Cardiac fibroblast (primary cell): ENCODE measurements at regions not wholly inside any gene's neighbourhood (a gene's known extent, or its start where the extent isn't known, plus 50 kb on each side); places are given as distances from the start of the nearest gene placed in this dataset.

ENCODE experiments used
- DNase-seq, 2 donors: peaks; one replicate each; pipeline versions ENCODE4 v3.0.0 to v3.0.0-alpha.2; 2010; ENCODE audit warnings: low read depth in 2 of 2
- H3K4me3 ChIP-seq, 2 donors: replicated peaks in 1 of 2; 1 replicate in 1 of 2; 2 replicates in 1 of 2; pipeline ENCODE4 v1.5.1; 2011; ENCODE audit warnings: low read depth in 2 of 2, low read length in 2 of 2, mild to moderate bottlenecking in 2 of 2, moderate library complexity in 1 of 2
- TF ChIP-seq, protein P1 (sequence below): IDR thresholded peaks from one replicate; pipeline ENCODE4 v1.5.1; 2011; ENCODE audit warnings: low read depth, mild to moderate bottlenecking, low read length, inconsistent platforms

DNA sequence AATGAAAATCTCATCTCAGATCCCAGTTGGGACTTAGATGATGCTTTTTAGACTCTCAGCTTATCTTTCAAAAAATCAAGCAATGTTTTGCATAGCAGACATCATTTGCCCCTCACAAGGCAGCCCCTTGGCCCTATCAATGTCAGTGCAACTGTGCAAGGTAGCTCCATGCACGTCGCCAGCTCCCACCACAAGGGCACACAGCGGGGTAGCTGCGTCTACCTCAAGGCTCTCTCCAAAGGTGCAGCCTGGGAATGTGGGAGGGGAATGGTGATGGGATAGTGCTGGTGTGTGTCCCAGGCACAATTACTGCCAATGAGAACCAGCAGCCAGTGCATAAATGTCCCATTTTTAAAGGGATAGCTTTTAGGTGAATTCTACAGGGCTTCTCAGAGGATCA lies 137.5 kb upstream of the SYNDIG1 start:
- H3K4me3 ChIP-seq, result no peak overlapping the region
- TF ChIP-seq, protein P1, sequence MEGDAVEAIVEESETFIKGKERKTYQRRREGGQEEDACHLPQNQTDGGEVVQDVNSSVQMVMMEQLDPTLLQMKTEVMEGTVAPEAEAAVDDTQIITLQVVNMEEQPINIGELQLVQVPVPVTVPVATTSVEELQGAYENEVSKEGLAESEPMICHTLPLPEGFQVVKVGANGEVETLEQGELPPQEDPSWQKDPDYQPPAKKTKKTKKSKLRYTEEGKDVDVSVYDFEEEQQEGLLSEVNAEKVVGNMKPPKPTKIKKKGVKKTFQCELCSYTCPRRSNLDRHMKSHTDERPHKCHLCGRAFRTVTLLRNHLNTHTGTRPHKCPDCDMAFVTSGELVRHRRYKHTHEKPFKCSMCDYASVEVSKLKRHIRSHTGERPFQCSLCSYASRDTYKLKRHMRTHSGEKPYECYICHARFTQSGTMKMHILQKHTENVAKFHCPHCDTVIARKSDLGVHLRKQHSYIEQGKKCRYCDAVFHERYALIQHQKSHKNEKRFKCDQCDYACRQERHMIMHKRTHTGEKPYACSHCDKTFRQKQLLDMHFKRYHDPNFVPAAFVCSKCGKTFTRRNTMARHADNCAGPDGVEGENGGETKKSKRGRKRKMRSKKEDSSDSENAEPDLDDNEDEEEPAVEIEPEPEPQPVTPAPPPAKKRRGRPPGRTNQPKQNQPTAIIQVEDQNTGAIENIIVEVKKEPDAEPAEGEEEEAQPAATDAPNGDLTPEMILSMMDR, result no peak
- no peak for DNase-seq

DNA sequence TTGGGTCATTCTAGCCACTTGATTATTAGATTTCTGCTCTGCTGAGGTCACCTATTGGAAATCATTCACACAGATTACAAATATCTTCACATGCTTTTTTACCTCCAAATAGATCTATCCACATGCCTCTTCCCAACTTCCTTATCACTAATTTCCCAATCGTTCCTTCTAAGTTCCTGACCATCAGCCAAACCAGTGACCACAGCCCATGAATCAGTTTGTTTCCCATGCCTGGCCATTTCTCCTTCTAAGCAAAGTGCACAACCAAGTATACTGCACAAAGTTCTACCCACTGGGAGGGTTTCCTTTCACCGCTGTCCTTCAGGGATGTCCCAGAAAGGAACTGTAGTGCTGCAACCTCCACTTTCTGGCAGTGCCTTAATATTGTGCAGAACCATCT lies 140.5 kb upstream of the SYNDIG1 start:
- no peak for DNase-seq
- TF ChIP-seq, protein P1, result no peak
- H3K4me3 ChIP-seq, result no peak overlapping the region

DNA sequence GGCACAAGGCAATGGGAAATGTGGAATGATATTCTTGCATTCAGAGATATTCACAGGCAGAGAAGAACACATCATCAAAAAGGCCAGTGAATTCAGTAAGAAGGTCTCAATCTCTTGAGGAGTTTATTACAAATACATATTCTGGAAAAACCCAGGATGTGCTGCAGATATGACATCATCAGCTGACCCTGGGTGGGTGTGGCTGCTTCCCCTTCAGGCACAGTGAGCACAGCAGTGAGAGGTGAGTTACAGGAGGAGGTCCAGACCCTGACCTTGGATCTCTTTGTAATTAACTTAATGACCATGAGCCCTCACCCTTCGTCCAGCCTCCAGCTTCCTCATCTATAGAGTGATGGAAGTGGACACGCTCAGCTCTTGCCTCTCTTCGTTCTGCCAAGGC lies 147.5 kb upstream of the SYNDIG1 start:
- TF ChIP-seq, protein P1, result no peak
- DNase-seq, result no peak

DNA sequence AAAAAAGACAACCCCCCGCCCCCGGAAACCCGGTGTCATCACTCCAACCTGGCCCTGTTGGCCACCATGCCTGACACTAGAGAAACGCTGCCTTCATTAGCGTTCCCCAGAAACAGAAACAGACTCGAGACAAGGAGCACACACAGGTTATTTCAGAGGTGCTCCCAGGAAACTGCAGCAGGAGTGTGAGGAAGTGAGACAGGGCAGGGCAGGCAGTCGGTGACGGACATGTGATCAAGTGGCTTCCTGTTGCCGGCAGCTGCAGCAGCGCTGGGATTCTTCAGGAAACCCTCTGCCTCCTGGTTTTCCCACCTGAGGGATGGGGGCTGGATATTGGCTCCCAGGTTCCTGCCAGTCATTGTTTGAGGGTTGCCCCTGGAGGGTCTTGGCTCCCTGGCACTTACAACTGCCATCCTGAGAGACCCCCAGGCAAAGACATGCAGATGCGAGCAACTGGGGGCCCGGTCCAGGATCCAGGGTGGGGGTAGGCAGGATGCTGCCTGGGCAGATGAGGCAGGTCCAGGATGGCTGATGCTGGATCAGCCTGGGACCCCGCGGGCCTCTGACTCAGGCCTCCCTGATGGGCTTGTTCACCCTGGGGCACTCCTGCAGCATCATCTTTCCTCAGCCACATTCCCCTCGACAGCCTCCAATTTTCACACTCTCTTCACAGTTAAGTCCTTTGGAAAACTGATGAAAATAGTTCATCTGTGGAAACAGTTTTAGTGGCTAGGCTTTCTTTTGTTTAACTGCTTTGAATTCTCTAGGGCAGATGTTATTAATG lies 150.7 kb upstream of the SYNDIG1 start:
- TF ChIP-seq, protein P1, result no peak
- no peak overlapping the region for H3K4me3 ChIP-seq
- no peak for DNase-seq

More for the DNA sequence above, 147.5 kb upstream of the SYNDIG1 start:
- H3K4me3 ChIP-seq, result no peak overlapping the region

DNA sequence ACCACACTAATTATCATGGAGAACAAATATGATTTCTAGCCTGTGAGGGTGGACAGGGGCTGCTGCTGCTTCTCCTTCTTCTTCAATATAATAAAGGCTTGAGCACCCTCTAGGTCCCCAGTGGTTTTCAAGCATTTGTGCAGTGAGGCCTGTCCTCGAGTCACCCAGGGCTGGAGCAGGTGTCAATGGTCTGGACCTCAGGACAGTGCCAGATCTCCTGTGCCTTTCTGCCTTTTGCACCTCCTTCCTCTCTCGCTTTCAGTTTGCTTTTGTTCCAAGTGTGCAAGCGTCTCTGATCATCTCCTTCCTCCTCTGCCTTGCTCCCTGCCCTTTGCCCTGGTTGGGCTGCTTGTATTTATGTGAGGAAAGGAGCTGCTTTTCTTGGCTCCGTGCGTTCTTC lies 152.2 kb upstream of the SYNDIG1 start:
- DNase-seq, result no peak
- no peak overlapping the region for H3K4me3 ChIP-seq
- TF ChIP-seq, protein P1, result no peak

DNA sequence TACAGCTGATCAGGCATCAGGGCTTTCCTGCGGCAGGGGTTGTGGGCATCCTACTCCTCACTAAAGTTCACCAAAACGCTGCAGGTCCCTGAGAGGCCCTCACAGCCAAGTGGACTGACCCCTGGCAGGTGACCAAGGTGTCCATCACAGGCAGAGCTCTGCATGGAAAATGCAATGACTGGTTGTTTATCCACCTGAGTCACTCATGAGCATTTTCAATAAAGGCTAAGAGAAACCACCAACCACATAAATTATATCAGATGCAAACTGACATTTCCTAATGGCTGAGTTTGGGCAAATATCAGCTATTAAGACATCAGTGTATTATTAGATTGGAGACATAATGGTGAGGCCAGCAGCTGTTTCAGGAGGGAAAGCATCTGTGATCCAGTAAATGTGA lies 152.7 kb upstream of the SYNDIG1 start:
- TF ChIP-seq, protein P1, result no peak
- DNase-seq, result no peak
- no peak overlapping the region for H3K4me3 ChIP-seq

DNA sequence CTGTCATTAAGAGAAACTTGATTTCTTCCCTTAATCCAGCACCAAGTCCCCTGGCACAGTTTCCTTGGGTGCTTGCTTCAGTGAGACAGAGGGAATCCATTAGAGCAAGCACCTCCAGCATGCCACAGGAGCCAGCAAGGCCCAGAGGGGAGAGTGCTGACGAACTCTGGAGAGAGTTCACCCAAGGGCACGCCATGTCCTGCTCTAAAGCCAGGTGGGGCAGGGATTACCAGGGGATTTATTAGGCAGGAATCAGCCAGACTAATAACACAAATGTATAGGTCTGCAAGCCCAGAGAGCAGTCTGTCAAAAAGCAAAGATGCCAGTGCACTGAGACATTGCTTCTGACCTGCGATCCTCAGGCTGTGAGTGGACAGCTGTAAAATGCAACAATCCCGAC lies 155.4 kb upstream of the SYNDIG1 start:
- DNase-seq, result no peak
- TF ChIP-seq, protein P1, result no peak
- H3K4me3 ChIP-seq, result no peak overlapping the region
